ENCODE measurements at regions not wholly inside any gene's neighbourhood (a gene's known extent, or its start where the extent isn't known, plus 50 kb on each side); places are given as distances from the start of the nearest gene placed in this dataset.

- CTCF ChIA-PET = no interaction called here
- POLR2A ChIA-PET = no interaction called here
- no TSS peak for BruUV-seq (replicated peaks)
- no peak for DNase-seq (ENCODE audit: low read depth, low spot score)
- no peak overlapping the region for H3K27ac ChIP-seq (ENCODE audit: low read length)
- no peaks in the 10 kb centered on the region for H3K27me3 ChIP-seq (ENCODE audit: control insufficient read depth, insufficient read depth, low read length)
- H3K36me3 ChIP-seq (ENCODE audit: control insufficient read depth, insufficient read depth, low read length) = no peaks in the 10 kb centered on the region
- TF ChIP-seq TCF7L2 (IDR thresholded peaks at IDR 0.05; ENCODE audit: low read depth, low read length) = no peak
- TF ChIP-seq, protein P1, sequence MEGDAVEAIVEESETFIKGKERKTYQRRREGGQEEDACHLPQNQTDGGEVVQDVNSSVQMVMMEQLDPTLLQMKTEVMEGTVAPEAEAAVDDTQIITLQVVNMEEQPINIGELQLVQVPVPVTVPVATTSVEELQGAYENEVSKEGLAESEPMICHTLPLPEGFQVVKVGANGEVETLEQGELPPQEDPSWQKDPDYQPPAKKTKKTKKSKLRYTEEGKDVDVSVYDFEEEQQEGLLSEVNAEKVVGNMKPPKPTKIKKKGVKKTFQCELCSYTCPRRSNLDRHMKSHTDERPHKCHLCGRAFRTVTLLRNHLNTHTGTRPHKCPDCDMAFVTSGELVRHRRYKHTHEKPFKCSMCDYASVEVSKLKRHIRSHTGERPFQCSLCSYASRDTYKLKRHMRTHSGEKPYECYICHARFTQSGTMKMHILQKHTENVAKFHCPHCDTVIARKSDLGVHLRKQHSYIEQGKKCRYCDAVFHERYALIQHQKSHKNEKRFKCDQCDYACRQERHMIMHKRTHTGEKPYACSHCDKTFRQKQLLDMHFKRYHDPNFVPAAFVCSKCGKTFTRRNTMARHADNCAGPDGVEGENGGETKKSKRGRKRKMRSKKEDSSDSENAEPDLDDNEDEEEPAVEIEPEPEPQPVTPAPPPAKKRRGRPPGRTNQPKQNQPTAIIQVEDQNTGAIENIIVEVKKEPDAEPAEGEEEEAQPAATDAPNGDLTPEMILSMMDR (IDR thresholded peaks at IDR 0.05) = no peak
- TF ChIP-seq REST (IDR thresholded peaks at IDR 0.05; ENCODE audit: insufficient read depth in 1 of 2, low read depth in 2 of 2, low read length in 1 of 2) = no peak
- no peak for TF ChIP-seq SIN3A (IDR thresholded peaks at IDR 0.05; ENCODE audit: borderline replicate concordance, insufficient read depth, low read depth, low read length)
- no peak for TF ChIP-seq POLR2AphosphoS5 (IDR thresholded peaks at IDR 0.05; ENCODE audit: low read depth, low read length)
- no peaks in the 10 kb centered on the region for H3K9me3 ChIP-seq (ENCODE audit: control insufficient read depth, insufficient read depth, low read depth, low read length)
- no peaks in the 10 kb centered on the region for H3K4me1 ChIP-seq (ENCODE audit: control insufficient read depth, insufficient read depth, low read length)
- intact Hi-C loops (cut with micrococcal nuclease; ENCODE audit: unreplicated experiment) (no loop called here), in situ Hi-C loops (cut with HindIII; ENCODE audit: low pct_unique_long_range_greater_than_20kb, low sequenced_read_pairs) (no loop called here)
- no peak for ATAC-seq
- H3K4me3 ChIP-seq (ENCODE audit: low read depth in 2 of 2, low read length in 2 of 2) = no peak overlapping the region
Measured at GRCh38 chr1:208951026-208951525, 632.4 kb upstream of the CAMK1G start.

GRCh38 chr1:208951908-208952307 lies 631.6 kb upstream of the CAMK1G start:
- CTCF ChIA-PET = no interaction called here
- H3K4me1 ChIP-seq (ENCODE audit: control insufficient read depth, insufficient read depth, low read length) = no peaks in the 10 kb centered on the region
- BruUV-seq (replicated peaks) = no TSS peak
- ATAC-seq (no peak), DNase-seq (ENCODE audit: low read depth, low spot score) (no peak)
- H3K27ac ChIP-seq (ENCODE audit: low read length) = no peak overlapping the region
- TF ChIP-seq POLR2AphosphoS5 (IDR thresholded peaks at IDR 0.05; ENCODE audit: low read depth, low read length) (no peak), SIN3A (IDR thresholded peaks at IDR 0.05; ENCODE audit: borderline replicate concordance, insufficient read depth, low read depth, low read length) (no peak), REST (IDR thresholded peaks at IDR 0.05; ENCODE audit: insufficient read depth in 1 of 2, low read depth in 2 of 2, low read length in 1 of 2) (no peak), TCF7L2 (IDR thresholded peaks at IDR 0.05; ENCODE audit: low read depth, low read length) (no peak)
- TF ChIP-seq, protein P1 (IDR thresholded peaks at IDR 0.05) = no peak
- intact Hi-C loops (cut with micrococcal nuclease; ENCODE audit: unreplicated experiment) = no loop called here
- in situ Hi-C loops (cut with HindIII; ENCODE audit: low pct_unique_long_range_greater_than_20kb, low sequenced_read_pairs) = no loop called here
- H3K27me3 ChIP-seq (ENCODE audit: control insufficient read depth, insufficient read depth, low read length) = no peaks in the 10 kb centered on the region
- H3K9me3 ChIP-seq (ENCODE audit: control insufficient read depth, insufficient read depth, low read depth, low read length) = no peaks in the 10 kb centered on the region
- H3K36me3 ChIP-seq (ENCODE audit: control insufficient read depth, insufficient read depth, low read length) = no peaks in the 10 kb centered on the region
- H3K4me3 ChIP-seq (ENCODE audit: low read depth in 2 of 2, low read length in 2 of 2) = no peak overlapping the region
- POLR2A ChIA-PET = no interaction called here
